OCI-LY1 (cell line): ENCODE measurements at regions not wholly inside any gene's neighbourhood (a gene's known extent, or its start where the extent isn't known, plus 50 kb on each side); places are given as distances from the start of the nearest gene placed in this dataset.

ENCODE experiments used
- H2AFZ ChIP-seq: fragments of 200-600 bp; sonication (generic), shearing (Covaris generic); 2 replicates; pipeline ENCODE4 v1.6.0; 2014; ENCODE audit warnings: antibody characterized with exemption, mild to moderate bottlenecking, low read length
- H3F3A ChIP-seq: fragments of 200-600 bp; sonication (generic), shearing (Covaris generic); 2 replicates; pipeline ENCODE4 v1.6.0; 2014; ENCODE audit warnings: mild to moderate bottlenecking, antibody characterized with exemption, low read length, moderate library complexity; ENCODE audit not compliant: insufficient read depth
- H3K27ac ChIP-seq: fragments of 200-600 bp; sonication (generic); 2 replicates; pipeline ENCODE4 v1.5.1; 2014; ENCODE audit warnings: low read length, mixed run types, mild to moderate bottlenecking, low read depth; ENCODE audit not compliant: poor library complexity, severe bottlenecking
- H3K27me3 ChIP-seq: fragments of 200-600 bp; sonication (generic); 2 replicates; pipeline ENCODE4 v1.6.0; 2014; ENCODE audit warnings: antibody characterized with exemption, mild to moderate bottlenecking, low read length, moderate library complexity; ENCODE audit not compliant: insufficient read depth
- H3K36me3 ChIP-seq: fragments of 200-600 bp; sonication (generic); 2 replicates; pipeline ENCODE4 v1.6.1; 2014; ENCODE audit warnings: mild to moderate bottlenecking, antibody characterized with exemption, low read length, moderate library complexity, mixed read lengths; ENCODE audit not compliant: insufficient read depth
- H3K4me1 ChIP-seq: fragments of 200-600 bp; sonication (generic); 2 replicates; pipeline ENCODE4 v1.5.1; 2014; ENCODE audit warnings: mild to moderate bottlenecking, low read length, moderate library complexity; ENCODE audit not compliant: insufficient read depth, severe bottlenecking
- H3K4me2 ChIP-seq: fragments of 200-600 bp; sonication (generic), shearing (Covaris generic); 2 replicates; pipeline ENCODE4 v1.6.1; 2014; ENCODE audit warnings: low read length
- H3K4me3 ChIP-seq: fragments of 200-600 bp; sonication (generic); 2 replicates; pipeline ENCODE4 v1.5.1; 2014; ENCODE audit warnings: low read length, low read depth, mild to moderate bottlenecking, mixed read lengths; ENCODE audit not compliant: poor library complexity, severe bottlenecking
- H3K79me2 ChIP-seq: fragments of 200-600 bp; shearing (Covaris generic); 2 replicates; pipeline ENCODE4 v1.6.1; 2016; ENCODE audit warnings: mixed run types, low read length, mixed read lengths; ENCODE audit not compliant: insufficient read depth
- H3K9ac ChIP-seq: fragments of 200-600 bp; sonication (generic), shearing (Covaris generic); 2 replicates; pipeline ENCODE4 v1.6.1; 2014; ENCODE audit warnings: mild to moderate bottlenecking, low read length, mixed read lengths
- H3K9me2 ChIP-seq: fragments of 200-600 bp; sonication (generic), shearing (Covaris generic); 2 replicates; pipeline ENCODE4 v1.6.1; 2014; ENCODE audit warnings: low read depth, mild to moderate bottlenecking, low read length, mixed read lengths
- H3K9me3 ChIP-seq: fragments of 200-600 bp; shearing (Covaris generic); 2 replicates; pipeline ENCODE4 v1.6.1; 2014; ENCODE audit warnings: low read length, mixed read lengths
- H4K20me1 ChIP-seq: fragments of 200-600 bp; sonication (generic), shearing (Covaris generic); 2 replicates; pipeline ENCODE4 v1.6.0; 2016; ENCODE audit warnings: mild to moderate bottlenecking, low read length; ENCODE audit not compliant: insufficient read depth
- EZH2 ChIP-seq: fragments of 200-600 bp; sonication (generic), shearing (Covaris generic); IDR thresholded peaks from 2 replicates; pipeline ENCODE4 v1.8.0; 2017; ENCODE audit warnings: borderline replicate concordance, mixed run types, mild to moderate bottlenecking, antibody characterized with exemption, low read length, moderate library complexity, mixed read lengths
- TF ChIP-seq, protein P1 (sequence below): fragments of 200-600 bp; sonication (generic), shearing (Covaris generic); IDR thresholded peaks from 2 replicates; pipeline ENCODE4 v1.5.1; 2017; ENCODE audit warnings: mild to moderate bottlenecking, antibody characterized with exemption, low read length, moderate library complexity, mixed read lengths

DNA sequence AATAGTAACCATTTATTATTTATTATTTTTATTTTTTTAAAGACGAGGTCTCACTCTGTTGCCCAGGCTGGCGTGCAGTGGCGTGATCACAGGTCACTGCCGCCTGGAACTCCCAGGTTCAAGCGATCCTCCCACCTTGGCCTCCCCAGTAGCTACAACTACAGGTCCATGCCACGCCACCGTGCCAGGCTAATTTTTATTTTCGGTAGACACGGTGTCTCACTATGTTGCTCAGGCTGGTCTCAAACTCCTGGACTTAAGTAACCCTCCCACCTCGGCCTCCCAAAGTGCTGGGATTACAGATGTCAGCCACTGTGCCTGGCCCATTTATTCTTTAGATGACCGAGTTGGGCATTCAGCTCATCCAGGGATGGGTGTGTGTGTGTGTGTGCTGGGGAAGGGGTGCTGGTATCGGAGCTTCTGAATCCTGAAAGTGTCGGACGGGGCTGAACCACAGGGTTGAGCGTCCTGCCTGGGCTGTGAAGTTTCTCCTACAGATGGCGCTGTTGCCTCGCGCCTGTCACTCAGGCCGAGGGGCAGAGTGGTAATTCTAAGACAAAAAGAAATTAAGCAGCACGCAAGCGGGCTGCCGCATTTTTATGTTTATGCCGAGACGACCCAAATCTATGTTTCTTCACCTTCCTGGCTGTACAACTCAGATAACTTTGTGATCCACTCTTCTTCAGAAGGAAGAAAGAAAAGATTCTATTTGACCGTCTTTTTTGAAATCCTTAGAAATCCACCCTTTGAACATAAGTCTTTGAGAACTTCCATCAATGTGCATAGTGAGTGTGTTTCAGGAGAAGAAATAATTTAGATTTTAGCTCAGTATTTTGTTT lies 252.8 kb downstream of the CDH26 start:
- Histone ChIP-seq H3K4me3 (no peak overlapping the region), H3K4me2 (no peak overlapping the region), H3K36me3 (no peaks in the 10 kb centered on the region), H3K9me3 (no peaks in the 10 kb centered on the region), H3K79me2 (no peaks in the 10 kb centered on the region), H3K9ac (no peak overlapping the region), H3K27me3 (no peaks in the 10 kb centered on the region), H3K27ac (no peak overlapping the region), H3K9me2 (no peaks in the 10 kb centered on the region), H4K20me1 (no peaks in the 10 kb centered on the region), H3K4me1 (no peaks in the 10 kb centered on the region), H2AFZ (no peak overlapping the region), H3F3A (no peaks in the 10 kb centered on the region)
- TF ChIP-seq, protein P1, sequence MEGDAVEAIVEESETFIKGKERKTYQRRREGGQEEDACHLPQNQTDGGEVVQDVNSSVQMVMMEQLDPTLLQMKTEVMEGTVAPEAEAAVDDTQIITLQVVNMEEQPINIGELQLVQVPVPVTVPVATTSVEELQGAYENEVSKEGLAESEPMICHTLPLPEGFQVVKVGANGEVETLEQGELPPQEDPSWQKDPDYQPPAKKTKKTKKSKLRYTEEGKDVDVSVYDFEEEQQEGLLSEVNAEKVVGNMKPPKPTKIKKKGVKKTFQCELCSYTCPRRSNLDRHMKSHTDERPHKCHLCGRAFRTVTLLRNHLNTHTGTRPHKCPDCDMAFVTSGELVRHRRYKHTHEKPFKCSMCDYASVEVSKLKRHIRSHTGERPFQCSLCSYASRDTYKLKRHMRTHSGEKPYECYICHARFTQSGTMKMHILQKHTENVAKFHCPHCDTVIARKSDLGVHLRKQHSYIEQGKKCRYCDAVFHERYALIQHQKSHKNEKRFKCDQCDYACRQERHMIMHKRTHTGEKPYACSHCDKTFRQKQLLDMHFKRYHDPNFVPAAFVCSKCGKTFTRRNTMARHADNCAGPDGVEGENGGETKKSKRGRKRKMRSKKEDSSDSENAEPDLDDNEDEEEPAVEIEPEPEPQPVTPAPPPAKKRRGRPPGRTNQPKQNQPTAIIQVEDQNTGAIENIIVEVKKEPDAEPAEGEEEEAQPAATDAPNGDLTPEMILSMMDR, result peak; percentile 72
- no peak for TF ChIP-seq EZH2

DNA sequence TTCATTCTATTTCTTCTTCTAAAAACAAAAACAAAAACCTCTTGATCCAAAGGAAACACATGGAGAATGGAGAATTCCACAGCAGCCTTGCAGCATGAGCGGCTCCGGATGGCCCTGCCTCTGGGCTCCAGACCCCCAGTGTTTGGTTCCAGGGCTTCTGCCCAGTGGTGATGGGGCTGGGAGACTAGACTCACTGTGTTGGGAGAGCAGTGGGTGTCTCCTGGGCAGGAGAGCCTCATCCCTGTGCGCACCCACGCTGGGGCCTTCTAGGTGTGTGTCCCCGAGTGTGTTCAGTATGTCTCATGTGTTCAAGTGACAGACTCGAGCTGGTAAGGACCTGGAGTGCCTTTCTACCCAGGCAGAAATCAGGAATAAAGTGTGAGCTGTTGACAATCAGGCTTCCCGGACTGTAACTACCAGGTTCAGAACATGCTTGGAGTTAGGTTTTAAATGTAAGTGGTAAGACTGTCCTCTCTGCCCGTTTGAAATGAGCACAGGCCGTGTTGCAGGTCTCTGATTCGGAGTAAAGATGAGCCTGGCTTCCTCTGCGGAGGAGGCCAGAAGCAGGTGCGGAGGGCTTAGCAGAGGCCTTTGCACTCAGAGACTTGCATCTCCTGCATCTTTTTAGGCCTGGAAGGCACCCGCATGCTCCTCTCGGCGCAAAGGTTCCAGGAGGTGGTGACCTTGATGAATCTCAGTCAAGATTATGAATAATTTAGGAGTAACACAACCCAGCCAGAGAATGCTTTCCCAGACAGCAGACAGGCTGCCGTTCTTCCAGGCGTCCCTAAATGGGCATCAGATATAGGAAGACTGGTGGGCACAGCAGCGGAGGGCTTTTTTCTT lies 253.6 kb downstream of the CDH26 start:
- Histone ChIP-seq H3K4me3 (no peak overlapping the region), H3K4me2 (no peak overlapping the region), H3K79me2 (no peaks in the 10 kb centered on the region), H3K36me3 (no peaks in the 10 kb centered on the region), H3K27ac (no peak overlapping the region), H3K27me3 (no peaks in the 10 kb centered on the region), H3K9me2 (no peaks in the 10 kb centered on the region), H3F3A (no peaks in the 10 kb centered on the region), H3K4me1 (no peaks in the 10 kb centered on the region), H2AFZ (no peak overlapping the region), H3K9ac (no peak overlapping the region), H3K9me3 (no peaks in the 10 kb centered on the region), H4K20me1 (no peaks in the 10 kb centered on the region)
- TF ChIP-seq, protein P1, result no peak
- TF ChIP-seq EZH2, result no peak

- TF ChIP-seq EZH2, result no peak
- TF ChIP-seq, protein P1, result no peak
- Histone ChIP-seq H3K9ac (no peak overlapping the region), H3K9me2 (no peaks in the 10 kb centered on the region), H4K20me1 (no peaks in the 10 kb centered on the region), H3K4me1 (no peaks in the 10 kb centered on the region), H3K27ac (no peak overlapping the region), H3K9me3 (no peaks in the 10 kb centered on the region), H3K79me2 (no peaks in the 10 kb centered on the region), H3K4me2 (no peak overlapping the region), H3K36me3 (no peaks in the 10 kb centered on the region), H2AFZ (no peak overlapping the region), H3F3A (no peaks in the 10 kb centered on the region), H3K27me3 (no peaks in the 10 kb centered on the region), H3K4me3 (no peak overlapping the region)
These were observed 254.5 kb downstream of the CDH26 start for GRCh38 chr20:60212695-60213094.
